Activated CD8-positive, alpha-beta memory T cell treated with anti-CD3 and anti-CD28 coated beads for 36 hours (primary cell): ENCODE measurements at regions not wholly inside any gene's neighbourhood (a gene's known extent, or its start where the extent isn't known, plus 50 kb on each side); places are given as distances from the start of the nearest gene placed in this dataset.
"Not testable (repeated sequence)": the region's sequence is repeated elsewhere in the genome, so short reads cannot be mapped to it uniquely, and the experiment has no call there.

ENCODE experiments used
- CTCF ChIA-PET: fragments of 350-600 bp; sonication (Branson Sonifier 250); formaldehyde crosslinking; loops from one replicate; lab custom pipeline; 2021; ENCODE audit warnings: antibody characterized with exemption; lab: Charles Lee
- POLR2A ChIA-PET: fragments of 350-600 bp; sonication (Branson Sonifier 250); formaldehyde crosslinking; loops from one replicate; lab custom pipeline; 2021; ENCODE audit warnings: antibody characterized with exemption; lab: Charles Lee

DNA sequence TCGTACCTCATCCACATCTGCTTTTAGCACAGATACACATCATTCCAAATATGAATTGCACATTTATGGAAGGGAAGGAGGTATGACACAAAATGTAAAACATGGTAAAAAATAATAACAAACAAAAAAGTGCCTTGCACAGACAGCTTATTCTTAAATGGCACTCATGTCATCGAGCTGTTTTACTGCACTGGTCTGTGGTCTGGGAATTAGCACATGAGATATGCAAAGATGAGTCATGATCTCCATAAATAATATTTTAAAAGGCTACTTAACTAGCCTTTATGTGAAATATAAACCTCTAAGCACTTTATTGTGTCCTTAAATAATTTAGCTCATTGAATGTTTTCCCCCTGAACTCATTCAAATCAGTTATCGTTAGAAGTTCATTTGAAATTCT lies 142.2 kb upstream of the ZNF385D start:
- ChIA-PET CTCF (no interaction called here), POLR2A (no interaction called here)

DNA sequence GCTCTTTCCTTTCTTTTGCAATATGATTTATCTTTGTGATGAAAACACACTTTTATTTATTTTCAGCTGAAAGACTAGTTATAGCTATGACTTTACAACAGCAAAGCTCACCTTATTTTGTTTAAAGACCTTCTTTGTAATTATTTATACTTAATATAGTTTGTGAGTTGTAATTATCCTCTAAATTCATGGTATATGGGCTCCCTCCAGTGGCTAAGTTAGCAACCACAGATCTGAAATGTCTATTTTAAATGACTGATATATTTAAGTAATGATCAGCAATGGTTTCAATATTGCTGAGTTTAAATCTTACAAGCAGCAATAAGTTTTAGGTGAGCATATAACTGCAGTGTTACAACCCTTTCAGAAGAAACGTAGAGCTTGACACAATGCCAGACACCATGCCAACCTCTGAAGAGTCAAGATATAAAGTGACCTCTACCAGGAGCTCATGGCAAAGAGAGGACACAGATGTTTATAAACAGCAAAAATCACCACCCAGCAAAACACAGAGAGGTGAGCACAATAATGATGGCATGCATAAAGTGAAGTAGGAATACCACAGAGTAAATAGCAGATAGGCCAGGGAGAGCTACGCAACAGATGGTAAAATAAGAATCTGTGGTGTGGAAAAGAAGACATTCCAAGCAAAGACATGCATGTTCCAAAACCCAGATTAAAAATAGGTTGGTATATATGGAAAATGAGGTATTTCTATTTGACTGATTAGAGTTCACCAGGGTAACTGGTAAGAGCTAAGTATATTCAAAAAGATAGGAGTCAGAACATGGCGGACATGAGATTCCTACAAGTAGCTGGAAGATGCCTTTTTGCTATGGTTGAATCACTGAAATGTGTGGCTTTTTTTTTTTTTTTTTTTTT lies 143.7 kb upstream of the ZNF385D start:
- ChIA-PET CTCF (interaction anchor here (0.7 kb wide), 1 partner anchor 10 kb away, joined by 6 read pairs; no protein-coding TSS in a partner anchor), POLR2A (no interaction called here)

DNA sequence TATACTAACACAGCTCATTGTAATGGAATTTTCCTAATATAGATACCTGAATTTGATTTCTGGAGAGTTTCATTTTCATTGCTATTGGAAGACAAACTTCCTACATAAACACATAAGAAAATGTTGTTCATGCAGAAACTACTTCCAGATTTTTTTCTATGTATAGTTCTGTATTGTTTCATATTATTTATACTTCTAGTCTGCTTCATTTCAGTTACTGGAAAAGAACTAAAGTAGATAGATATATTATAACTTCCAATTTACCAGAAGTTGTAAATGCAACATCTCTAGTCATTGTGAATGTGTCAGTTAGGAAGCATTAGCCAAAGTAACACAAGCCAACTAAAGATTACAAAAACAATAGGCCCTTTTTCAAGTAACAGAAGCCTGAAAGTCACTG lies 147.3 kb upstream of the ZNF385D start:
- ChIA-PET POLR2A (no interaction called here), CTCF (no interaction called here)

DNA sequence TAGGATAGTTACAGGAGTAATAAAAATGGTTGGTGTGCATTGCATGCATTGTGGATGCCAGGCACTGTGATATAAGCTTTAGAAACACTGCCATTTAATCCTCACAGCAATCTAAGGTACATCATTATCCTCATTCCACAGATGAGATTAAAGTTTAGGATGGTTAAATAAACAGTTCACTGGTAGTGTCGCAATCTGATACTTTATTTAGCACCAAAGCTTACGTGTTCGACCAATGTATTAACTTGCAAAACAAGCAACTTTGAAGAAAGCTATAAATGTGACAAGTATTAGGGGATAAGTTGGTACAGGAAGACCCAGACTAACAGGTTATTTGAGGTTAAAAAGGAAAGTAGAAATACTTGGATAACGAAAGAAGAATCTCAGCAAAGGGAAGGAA lies 150.5 kb upstream of the ZNF385D start:
- ChIA-PET POLR2A (no interaction called here), CTCF (no interaction called here)

DNA sequence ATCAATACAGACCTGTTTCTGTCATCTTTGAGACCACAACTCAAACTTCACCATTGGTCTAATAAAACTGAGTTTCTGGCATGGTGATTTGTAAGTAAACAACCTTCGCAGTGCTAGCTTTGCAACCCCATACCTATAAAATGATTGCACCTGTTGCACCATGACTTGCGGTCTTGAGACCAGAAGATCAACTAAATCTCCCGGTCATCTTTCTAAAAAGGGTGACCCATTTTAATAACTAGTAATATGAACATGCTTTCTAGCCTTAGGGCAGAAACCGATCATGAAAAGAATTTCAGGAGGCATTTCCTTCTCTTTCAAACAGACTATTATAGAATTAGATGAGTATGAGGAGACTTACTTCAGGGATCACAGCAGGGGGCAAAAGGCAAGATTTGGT lies 151.9 kb upstream of the ZNF385D start:
- ChIA-PET CTCF (no interaction called here), POLR2A (no interaction called here)

DNA sequence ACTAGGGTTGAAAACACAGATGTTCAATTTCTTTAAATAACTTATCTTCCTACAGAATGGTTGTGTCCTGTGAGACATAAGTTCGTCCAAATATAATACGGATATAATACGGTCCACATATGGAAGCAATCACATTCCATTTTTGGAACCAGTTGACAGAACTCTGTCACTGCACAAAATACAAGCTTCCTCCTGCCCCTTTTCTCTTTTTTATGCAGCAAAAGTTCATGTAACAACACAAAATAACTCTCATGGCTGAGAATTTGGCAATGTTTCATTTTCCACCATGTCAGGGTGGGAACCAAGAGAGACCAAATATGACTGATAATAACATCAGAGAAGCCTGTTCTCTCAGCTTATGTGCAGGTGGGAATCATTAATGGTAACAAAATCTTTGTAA lies 158.1 kb upstream of the ZNF385D start:
- CTCF ChIA-PET = no interaction called here

DNA sequence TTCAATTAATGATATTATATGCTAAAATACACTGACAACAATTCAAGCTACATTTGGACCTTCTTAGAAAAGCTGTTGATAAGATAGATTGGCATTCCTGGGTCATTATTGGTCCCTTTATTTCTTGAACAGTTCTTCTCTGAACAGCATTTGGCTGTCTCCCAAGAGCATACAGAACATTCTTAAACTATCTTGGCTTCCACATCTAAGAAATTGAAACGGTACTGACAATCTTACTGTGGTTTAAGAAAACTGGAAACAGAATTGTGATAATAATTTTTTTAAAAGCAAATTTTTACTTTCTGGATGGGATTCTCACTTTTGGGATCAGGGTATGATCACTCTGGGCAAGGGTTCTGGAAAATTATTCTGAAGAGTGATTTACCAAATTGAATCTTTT lies 161.7 kb upstream of the ZNF385D start:
- ChIA-PET CTCF (no interaction called here), POLR2A (no interaction called here)

More for the DNA sequence above, 158.1 kb upstream of the ZNF385D start:
- POLR2A ChIA-PET = no interaction called here

DNA sequence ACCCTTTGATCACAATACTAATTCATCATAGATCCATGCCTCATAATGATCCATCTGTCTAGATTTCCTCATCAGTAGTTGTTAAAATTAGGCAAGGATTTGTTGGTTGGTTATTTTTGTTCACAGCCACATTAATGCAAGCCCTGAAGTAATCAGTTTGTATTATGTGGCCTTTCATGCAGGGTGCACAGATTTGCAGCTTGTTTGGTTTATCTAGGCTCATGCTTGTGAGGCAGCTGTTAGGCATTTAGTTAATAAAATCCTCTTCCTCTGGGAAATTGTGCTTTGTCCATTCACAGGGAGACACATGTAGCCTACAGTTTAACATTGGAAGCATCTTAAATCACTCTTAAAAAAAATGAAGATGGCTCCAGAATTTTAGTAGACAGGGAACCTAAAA lies 162.8 kb upstream of the ZNF385D start:
- ChIA-PET CTCF (no interaction called here), POLR2A (no interaction called here)

DNA sequence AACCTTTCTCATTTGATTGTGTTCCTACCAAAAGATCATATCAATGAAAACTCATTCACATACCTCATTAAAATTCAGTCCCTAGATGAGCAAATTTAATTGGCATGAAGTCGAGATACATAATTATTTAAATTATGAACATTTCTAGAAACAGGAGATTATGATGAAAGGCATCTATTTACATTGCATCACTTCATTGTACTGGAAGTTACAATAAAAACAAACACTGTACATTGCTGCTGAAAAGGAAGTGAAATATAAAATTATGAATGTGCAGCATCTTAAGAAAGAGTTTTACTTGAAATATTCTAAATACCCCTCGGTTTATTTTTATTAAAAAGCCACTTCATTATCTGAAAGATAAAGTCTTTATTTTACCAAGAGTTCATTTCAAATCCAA lies 163.4 kb upstream of the ZNF385D start:
- ChIA-PET CTCF (no interaction called here), POLR2A (no interaction called here)

DNA sequence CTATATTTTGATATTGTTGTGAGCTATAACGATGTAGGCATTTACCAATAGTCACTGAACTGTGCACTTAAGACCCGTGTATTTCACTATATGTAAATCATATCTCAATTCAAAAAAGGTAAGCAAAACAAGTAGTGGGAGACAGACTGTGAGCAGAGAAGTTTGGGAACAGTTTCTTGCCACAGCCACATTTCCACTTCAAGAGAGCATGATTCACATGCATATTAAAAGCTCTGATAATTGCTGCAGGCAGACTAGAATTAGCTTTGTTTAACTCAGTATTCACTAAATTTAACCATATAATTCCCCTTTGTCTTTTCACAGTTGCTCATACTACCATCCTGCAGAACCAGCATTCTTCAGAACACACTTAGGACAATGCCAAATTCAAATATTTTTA lies 168.4 kb upstream of the ZNF385D start:
- POLR2A ChIA-PET = no interaction called here
- CTCF ChIA-PET = no interaction called here

DNA sequence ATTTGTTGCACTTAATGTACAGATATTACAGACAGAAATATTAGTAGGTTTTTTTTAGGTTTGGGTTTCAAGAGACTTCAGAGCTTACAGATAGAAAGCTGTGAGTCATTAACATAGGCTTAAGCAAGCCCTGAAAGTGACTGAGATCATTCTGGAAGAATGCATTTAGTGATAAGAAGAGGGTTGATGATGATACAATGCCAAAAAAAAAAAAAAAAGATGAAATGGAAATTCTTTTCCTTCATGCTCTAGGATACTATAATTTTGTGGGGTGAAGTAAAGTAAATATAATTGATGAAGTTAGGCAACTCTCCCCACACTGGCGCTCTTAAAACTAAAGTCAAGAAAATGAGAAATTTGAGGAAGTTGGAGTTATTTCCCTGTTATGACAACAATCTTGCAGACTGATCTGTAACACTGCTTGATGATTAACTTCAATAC lies 169.4 kb upstream of the ZNF385D start:
- ChIA-PET CTCF (no interaction called here), POLR2A (no interaction called here)

DNA sequence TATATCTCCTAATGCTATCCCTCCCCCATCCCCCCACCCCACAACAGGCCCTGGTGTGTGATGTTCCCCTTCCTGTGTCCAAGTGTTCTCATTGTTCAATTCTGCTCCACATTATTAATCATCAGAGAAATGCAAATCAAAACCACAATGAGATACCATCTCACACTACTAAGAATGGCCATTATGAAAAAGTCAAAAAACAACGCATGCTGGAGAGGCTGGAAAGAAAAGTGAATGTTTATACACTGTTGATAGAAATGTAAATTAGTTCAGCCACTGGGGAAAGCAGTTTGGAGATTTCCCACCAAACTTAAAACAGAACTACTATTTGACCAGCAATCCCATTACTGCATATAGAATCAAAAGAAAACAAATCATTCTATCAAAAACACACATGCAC lies 172.1 kb upstream of the ZNF385D start:
- POLR2A ChIA-PET, CTCF ChIA-PET: not testable (repeated sequence)

DNA sequence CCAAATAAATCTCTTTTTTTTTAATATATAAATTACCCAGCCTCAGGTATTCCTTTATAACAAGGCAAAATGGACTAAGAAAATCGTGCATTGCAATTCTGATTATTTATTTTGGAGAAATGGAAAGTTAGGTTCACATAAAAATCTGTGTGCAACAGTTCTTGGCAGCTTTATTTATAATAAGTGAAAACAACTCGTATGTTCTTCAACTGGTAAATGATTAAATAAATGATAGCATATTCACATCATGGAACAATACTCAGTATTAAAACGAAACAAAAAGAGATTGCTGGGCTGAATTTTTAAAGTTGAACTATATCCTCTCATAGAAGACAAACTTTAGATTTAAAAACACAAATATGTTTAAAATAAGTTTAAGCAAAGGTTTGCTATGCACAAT lies 176.3 kb upstream of the ZNF385D start:
- ChIA-PET POLR2A (no interaction called here), CTCF (no interaction called here)

DNA sequence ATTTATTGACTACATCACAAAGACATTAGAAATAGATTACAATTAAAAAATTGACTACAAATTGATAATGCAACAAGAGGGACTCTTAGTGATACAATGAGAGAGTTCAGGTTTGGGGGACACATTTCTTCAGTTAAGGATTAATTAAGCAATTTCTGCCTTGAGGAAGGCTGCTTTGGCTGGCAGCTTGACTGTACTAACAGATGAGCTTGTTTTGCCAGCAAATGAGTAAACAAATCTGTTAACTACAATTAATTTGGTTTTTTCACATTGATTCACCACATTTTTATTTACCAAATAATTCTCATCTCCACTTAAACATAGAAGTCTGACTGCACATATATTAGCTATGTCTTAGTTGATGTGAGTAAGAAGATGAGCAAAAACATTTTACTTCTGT lies 183.6 kb upstream of the ZNF385D start:
- ChIA-PET POLR2A (no interaction called here), CTCF (no interaction called here)

DNA sequence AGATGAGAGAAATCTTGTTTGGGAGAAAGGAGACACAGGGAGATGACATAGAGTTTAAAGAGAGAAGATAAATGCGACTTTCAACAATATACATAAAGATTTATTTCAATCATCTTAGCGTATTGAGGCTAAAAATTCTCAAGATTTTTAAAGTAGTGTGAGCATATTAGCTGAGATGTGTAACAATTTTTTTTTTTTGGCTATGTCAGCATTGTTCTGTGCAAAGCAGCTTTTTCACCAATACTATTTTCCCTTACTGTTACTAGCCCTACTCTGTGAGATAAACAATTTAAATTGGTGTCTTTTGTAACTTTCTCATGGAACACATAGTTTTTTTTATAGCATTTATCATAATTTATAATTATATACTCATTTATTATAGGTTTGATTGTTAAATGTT lies 185.2 kb upstream of the ZNF385D start:
- ChIA-PET CTCF (no interaction called here), POLR2A (no interaction called here)

DNA sequence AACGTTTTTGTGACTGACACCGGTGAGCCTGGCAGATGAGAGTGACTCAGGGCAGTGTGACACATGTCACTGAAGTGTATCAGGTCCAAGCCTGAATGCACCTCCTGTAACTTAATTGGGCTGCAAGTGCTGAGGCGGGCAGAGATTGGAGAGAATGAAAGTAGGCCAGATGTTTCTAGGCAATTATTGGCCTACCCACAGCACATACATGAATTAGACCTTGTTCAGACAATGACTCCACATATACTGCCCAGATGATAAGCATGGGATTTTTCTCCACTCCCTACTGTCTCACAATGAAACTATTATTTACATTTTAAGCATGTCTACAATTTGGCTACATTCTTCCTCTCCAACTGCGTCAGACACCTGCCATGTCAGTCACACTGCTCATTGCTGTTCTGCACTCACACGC lies 187.3 kb upstream of the ZNF385D start:
- CTCF ChIA-PET = no interaction called here

DNA sequence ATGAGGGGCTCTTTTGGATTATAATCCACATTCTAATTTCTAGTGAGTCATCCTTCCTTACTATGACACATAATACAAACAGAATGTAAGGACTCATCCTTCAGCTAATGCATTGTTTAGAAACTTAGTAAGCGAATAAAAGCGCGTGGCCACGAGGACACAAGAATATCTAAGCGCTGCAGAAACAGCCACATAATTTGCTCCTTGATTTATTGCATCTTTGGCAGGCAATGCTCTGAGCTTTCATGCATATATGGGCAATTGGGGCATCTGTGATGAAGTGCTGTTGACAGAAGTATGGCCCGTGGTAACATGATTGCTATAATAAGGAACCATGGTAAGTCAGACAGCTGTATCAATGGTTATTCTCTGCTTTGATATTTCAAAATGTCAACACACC lies 191.3 kb upstream of the ZNF385D start:
- ChIA-PET POLR2A (no interaction called here), CTCF (no interaction called here)

More for the DNA sequence above, 187.3 kb upstream of the ZNF385D start:
- POLR2A ChIA-PET = no interaction called here

DNA sequence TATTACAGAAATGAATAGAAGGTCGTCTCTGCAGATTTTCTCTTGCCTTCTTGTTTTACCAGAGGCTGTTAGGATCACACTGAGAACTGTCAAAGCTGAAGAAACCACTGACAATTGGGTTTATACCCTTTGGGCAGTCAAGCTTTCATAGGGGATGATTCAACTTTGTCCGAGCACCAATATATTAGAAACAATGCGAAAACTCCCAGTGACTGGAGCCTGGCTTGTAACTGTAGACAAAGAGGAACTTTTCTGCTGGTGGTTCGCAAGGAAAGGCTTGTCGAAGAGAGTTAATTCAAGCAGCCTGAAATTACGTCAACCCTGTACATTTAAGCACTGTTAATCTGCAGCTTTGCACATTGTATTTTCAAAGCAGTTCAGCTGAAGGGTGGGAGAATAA lies 193.2 kb upstream of the ZNF385D start:
- POLR2A ChIA-PET = no interaction called here
- CTCF ChIA-PET = no interaction called here

DNA sequence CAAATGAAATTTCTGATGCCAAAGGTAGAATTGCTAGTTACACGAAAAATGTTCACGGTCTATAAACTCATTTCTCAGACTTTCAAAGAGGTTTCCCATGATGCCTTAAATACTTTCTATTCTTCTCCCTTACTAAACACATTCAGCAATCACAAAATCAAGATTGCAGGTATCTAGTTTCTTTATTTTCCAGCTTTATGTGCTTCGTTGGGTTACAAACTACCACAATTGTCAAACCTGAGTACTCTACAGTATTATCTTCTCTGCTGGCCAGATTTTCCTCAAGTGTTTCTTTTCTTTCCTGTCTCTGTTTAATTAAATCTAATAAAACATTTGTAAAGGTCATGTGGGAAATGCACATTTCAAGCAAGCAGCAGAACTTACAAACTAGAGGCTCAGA lies 201.8 kb upstream of the ZNF385D start:
- ChIA-PET CTCF (no interaction called here), POLR2A (no interaction called here)

DNA sequence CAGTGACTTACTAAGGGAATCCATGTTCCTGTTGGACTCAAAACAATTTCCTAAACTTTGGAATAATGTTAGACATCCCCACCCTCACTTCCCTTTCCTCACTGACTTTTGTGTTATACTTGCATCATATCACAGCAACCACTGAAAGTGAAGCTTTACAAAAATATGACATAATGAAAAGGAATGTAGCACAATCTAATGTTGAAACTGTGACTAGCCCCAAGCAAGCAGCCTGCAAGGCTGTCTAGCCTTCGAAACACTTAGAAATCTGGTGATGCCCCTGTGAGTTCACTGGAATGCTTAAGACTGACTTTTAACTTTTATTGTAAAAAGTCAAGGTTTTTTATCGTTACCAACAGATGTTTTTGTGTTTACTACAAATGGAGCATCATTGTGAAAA lies 203.7 kb upstream of the ZNF385D start:
- POLR2A ChIA-PET = no interaction called here
- CTCF ChIA-PET = no interaction called here

DNA sequence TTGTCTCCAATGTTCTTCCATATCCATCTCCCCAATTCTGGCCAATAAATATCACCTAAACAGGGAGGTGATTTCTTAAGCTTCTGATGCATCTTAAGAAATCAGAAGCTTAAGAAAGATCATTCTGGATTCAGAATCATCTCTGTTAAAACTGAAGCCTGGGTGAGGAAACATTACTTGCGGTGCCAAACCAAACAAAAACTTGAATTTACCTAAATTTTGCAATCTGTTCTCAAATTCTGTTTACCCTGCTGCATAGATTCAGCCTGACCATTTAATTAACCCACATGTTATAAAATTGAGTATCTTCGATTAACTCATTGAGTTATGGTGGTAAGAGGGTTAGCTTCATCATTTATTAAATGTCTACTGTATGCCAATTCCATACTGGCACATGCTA lies 204.4 kb upstream of the ZNF385D start:
- ChIA-PET CTCF (no interaction called here), POLR2A (no interaction called here)

DNA sequence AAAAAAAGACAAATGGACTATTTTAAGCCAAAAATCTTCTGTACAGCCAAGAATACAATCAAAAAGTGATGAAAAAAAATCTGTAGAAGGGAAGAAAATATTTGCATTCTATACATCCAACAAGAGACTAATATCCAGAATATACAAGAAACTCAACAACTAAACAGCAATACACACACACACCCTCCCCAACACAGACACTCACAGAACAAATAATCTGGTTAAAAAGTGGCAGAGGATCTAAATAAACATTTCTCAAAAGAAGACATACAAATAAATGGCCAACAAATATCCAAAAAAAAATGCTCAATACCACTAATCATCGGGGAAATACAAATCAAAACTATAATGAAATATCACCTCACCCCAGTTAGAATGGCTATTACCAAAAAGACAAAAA lies 209.0 kb upstream of the ZNF385D start:
- ChIA-PET CTCF (no interaction called here), POLR2A (no interaction called here)
